Activated CD4-positive, alpha-beta T cell treated with anti-CD3 and anti-CD28 coated beads for 36 hours (primary cell): ENCODE measurements at regions not wholly inside any gene's neighbourhood (a gene's known extent, or its start where the extent isn't known, plus 50 kb on each side); places are given as distances from the start of the nearest gene placed in this dataset.

Experiments used
- ATAC-seq: fragments of 200-7000 bp; cut with Tn5 transposase; one replicate; pipeline ENCODE4 v1.10.0; 2021; ENCODE audit warnings: mild to moderate bottlenecking, moderate library complexity
- CTCF ChIA-PET: fragments of 350-600 bp; sonication (Branson Sonifier 250); formaldehyde crosslinking; loops from one replicate; lab custom pipeline; 2021; ENCODE audit warnings: antibody characterized with exemption; lab: Charles Lee
- POLR2A ChIA-PET: fragments of 350-600 bp; sonication (Branson Sonifier 250); formaldehyde crosslinking; loops from one replicate; lab custom pipeline; 2021; ENCODE audit warnings: antibody characterized with exemption, inconsistent platforms; lab: Charles Lee
- DNase-seq: peaks from one replicate; pipeline ENCODE4 v3.0.0-alpha.2; 2020
- H3K27ac Mint-ChIP-seq: one replicate; pipeline ENCODE4 v1.8.0; 2021; ENCODE audit warnings: mixed read lengths
- H3K27me3 Mint-ChIP-seq: one replicate; pipeline ENCODE4 v1.8.0; 2021; ENCODE audit warnings: mixed read lengths
- H3K36me3 Mint-ChIP-seq: one replicate; pipeline ENCODE4 v1.8.0; 2021; ENCODE audit warnings: low read depth, mixed read lengths
- H3K4me1 Mint-ChIP-seq: one replicate; pipeline ENCODE4 v1.8.0; 2021; ENCODE audit warnings: mixed read lengths
- H3K4me3 Mint-ChIP-seq: one replicate; pipeline ENCODE4 v1.8.0; 2021; ENCODE audit warnings: mild to moderate bottlenecking, moderate library complexity, mixed read lengths
- H3K9me3 Mint-ChIP-seq: one replicate; pipeline ENCODE4 v1.8.0; 2021; ENCODE audit warnings: low read depth, mixed read lengths
- intact Hi-C, 2 experiments: fragments of 100-400 bp; cut with DNase I in 1 of 2; cut with micrococcal nuclease in 1 of 2; formaldehyde crosslinking; loops; one replicate each; pipeline versions ENCODE4 v1.14.2 to v1.15.1; 2022 to 2024; cut with DNase I, micrococcal nuclease

GRCh38 chr13:58119804-58120203 lies 488.3 kb downstream of the PCDH17 start:
- no peaks in the 10 kb centered on the region for H3K36me3 Mint-ChIP-seq
- no peak overlapping the region for H3K27ac Mint-ChIP-seq
- no peaks in the 10 kb centered on the region for H3K4me1 Mint-ChIP-seq
- H3K27me3 Mint-ChIP-seq: no peaks in the 10 kb centered on the region
- intact Hi-C loops: no loop called here
- CTCF ChIA-PET: no interaction called here
- peaks cover 5% of the 10 kb centered on the region for H3K9me3 Mint-ChIP-seq
- POLR2A ChIA-PET: no interaction called here
- ATAC-seq (no peak), DNase-seq (no peak)
- H3K4me3 Mint-ChIP-seq: no peak overlapping the region

- DNase-seq (no peak), ATAC-seq (no peak)
- H3K27ac Mint-ChIP-seq: no peak overlapping the region
- ChIA-PET CTCF (no interaction called here), POLR2A (no interaction called here)
- H3K36me3 Mint-ChIP-seq: no peaks in the 10 kb centered on the region
- H3K4me1 Mint-ChIP-seq: no peaks in the 10 kb centered on the region
- no peak overlapping the region for H3K4me3 Mint-ChIP-seq
- peaks cover 10% of the 10 kb centered on the region for H3K9me3 Mint-ChIP-seq
- H3K27me3 Mint-ChIP-seq: no peaks in the 10 kb centered on the region
- intact Hi-C loops: no loop called here
Measured at GRCh38 chr13:58126496-58126895, 495.0 kb downstream of the PCDH17 start.

- ATAC-seq: no peak
- CTCF ChIA-PET: no interaction called here
- H3K27ac Mint-ChIP-seq: no peak overlapping the region
- H3K27me3 Mint-ChIP-seq: no peaks in the 10 kb centered on the region
- H3K9me3 Mint-ChIP-seq: peaks cover 17% of the 10 kb centered on the region
- no peaks in the 10 kb centered on the region for H3K36me3 Mint-ChIP-seq
- no peak for DNase-seq
- intact Hi-C loops: no loop called here
- POLR2A ChIA-PET: no interaction called here
- H3K4me3 Mint-ChIP-seq: no peak overlapping the region
- H3K4me1 Mint-ChIP-seq: no peaks in the 10 kb centered on the region
Measured at GRCh38 chr13:58134012-58134411, 502.5 kb downstream of the PCDH17 start.

- Mint-ChIP-seq H3K4me3 (no peak overlapping the region), H3K36me3 (no peaks in the 10 kb centered on the region), H3K9me3 (peaks cover 17% of the 10 kb centered on the region), H3K27me3 (no peaks in the 10 kb centered on the region), H3K4me1 (no peaks in the 10 kb centered on the region), H3K27ac (no peak overlapping the region)
- ATAC-seq: no peak
- intact Hi-C loops: no loop called here
- DNase-seq: no peak
- ChIA-PET CTCF (no interaction called here), POLR2A (no interaction called here)
Measured at GRCh38 chr13:58134525-58134924, 503.0 kb downstream of the PCDH17 start.

DNA sequence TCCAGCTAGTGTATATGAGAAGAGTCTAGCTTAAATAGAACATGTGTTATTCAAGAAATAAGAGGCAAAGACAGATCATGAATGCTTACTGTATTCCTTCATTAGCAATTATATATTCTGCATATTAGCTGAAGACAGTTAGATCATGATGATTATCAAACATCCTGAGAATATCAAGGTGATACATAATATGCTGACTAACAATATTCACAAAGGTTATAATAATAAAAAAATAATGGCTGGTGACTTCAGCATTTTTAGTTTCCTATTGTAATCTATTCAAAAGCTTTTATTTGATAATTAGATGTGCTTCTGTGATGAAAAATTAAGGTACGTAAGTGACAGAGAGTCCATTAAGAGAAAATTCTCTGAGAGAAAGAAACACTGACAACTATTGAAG lies 511.4 kb downstream of the PCDH17 start:
- POLR2A ChIA-PET: no interaction called here
- no peaks in the 10 kb centered on the region for H3K27me3 Mint-ChIP-seq

GRCh38 chr13:58144616-58145015 lies 513.1 kb downstream of the PCDH17 start:
- H3K27me3 Mint-ChIP-seq: no peaks in the 10 kb centered on the region
- intact Hi-C loops: no loop called here
- H3K27ac Mint-ChIP-seq: no peak overlapping the region
- ChIA-PET CTCF (no interaction called here), POLR2A (no interaction called here)
- DNase-seq (no peak), ATAC-seq (no peak)
- peaks cover 12% of the 10 kb centered on the region for H3K9me3 Mint-ChIP-seq
- H3K36me3 Mint-ChIP-seq: no peaks in the 10 kb centered on the region
- H3K4me1 Mint-ChIP-seq: no peaks in the 10 kb centered on the region
- no peak overlapping the region for H3K4me3 Mint-ChIP-seq

More for the DNA sequence above, 511.4 kb downstream of the PCDH17 start:
- Mint-ChIP-seq H3K4me1 (no peaks in the 10 kb centered on the region), H3K9me3 (peaks cover 14% of the 10 kb centered on the region), H3K36me3 (no peaks in the 10 kb centered on the region), H3K27ac (no peak overlapping the region), H3K4me3 (no peak overlapping the region)
- intact Hi-C loops: no loop called here
- CTCF ChIA-PET: no interaction called here
- DNase-seq (no peak), ATAC-seq (no peak)

- H3K27ac Mint-ChIP-seq: no peak overlapping the region
- POLR2A ChIA-PET: interaction anchor here (0.7 kb wide), 1 partner anchor 1097 kb away, joined by 5 read pairs; no protein-coding TSS in a partner anchor
- H3K4me1 Mint-ChIP-seq: no peaks in the 10 kb centered on the region
- DNase-seq (no peak), ATAC-seq (no peak)
- no peak overlapping the region for H3K4me3 Mint-ChIP-seq
- CTCF ChIA-PET: interaction anchor here (0.6 kb wide), 1 partner anchor 342 kb away, joined by 3 read pairs; no protein-coding TSS in a partner anchor
- no peaks in the 10 kb centered on the region for H3K9me3 Mint-ChIP-seq
- no peaks in the 10 kb centered on the region for H3K36me3 Mint-ChIP-seq
- intact Hi-C loops: no loop called here
- H3K27me3 Mint-ChIP-seq: no peaks in the 10 kb centered on the region
Measured at GRCh38 chr13:58151452-58151851, 519.9 kb downstream of the PCDH17 start.

- no peak for ATAC-seq
- ChIA-PET POLR2A (interaction anchor here (0.7 kb wide), 1 partner anchor 564 kb away, joined by 8 read pairs; no protein-coding TSS in a partner anchor), CTCF (no interaction called here)
- Mint-ChIP-seq H3K4me1 (no peaks in the 10 kb centered on the region), H3K27ac (no peak overlapping the region), H3K9me3 (peaks cover 6% of the 10 kb centered on the region), H3K36me3 (no peaks in the 10 kb centered on the region), H3K4me3 (no peak overlapping the region), H3K27me3 (no peaks in the 10 kb centered on the region)
- no peak for DNase-seq
- intact Hi-C loops: no loop called here
Measured at GRCh38 chr13:58160980-58161379, 529.4 kb downstream of the PCDH17 start.

DNA sequence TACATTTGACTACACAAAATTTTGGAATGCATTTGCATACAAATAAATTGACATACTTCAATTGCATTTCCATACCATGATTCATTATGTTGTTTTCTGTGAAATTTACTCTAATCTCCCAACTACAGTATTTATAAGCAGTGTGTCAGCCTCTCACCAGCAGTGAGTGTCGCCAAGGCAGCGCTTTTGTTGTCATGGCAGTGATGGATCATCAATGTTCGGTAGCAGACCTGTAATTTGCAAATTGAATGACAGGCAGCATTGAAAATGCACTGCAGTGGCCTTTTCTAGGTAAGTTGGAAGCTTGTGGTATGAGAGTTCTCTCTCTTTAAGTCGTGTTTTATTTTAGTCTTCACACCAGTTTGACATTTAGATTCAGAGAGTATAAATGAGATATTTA lies 534.1 kb downstream of the PCDH17 start:
- CTCF ChIA-PET: no interaction called here
- ATAC-seq: no peak
- POLR2A ChIA-PET: no interaction called here
- H3K36me3 Mint-ChIP-seq: no peaks in the 10 kb centered on the region
- intact Hi-C loops: no loop called here
- DNase-seq: no peak
- no peaks in the 10 kb centered on the region for H3K4me1 Mint-ChIP-seq
- H3K4me3 Mint-ChIP-seq: no peak overlapping the region
- no peak overlapping the region for H3K27ac Mint-ChIP-seq
- H3K27me3 Mint-ChIP-seq: no peaks in the 10 kb centered on the region
- peaks cover 7% of the 10 kb centered on the region for H3K9me3 Mint-ChIP-seq

DNA sequence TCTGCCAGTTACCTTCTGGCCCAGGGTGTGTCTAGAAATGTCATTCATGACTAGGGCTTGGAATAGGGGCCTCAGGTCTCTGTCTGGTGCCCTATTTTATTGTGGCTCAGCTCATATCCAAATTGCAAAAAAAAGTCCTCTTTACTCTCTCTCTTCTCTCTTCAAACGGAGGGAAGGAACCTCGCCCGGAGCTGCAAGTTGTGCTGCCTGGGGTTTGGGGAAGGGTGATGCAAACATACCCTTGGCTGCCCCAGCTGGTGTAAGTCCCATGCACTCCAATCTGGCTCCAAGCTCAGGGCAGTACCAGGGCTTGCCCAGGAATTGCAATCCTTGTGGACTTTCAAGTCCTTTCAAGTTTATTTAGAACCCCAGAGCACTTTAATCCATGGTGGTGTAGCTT lies 549.6 kb downstream of the PCDH17 start:
- ChIA-PET POLR2A (no interaction called here), CTCF (interaction anchor here (0.7 to 0.8 kb wide), 2 partner anchors 44 to 367 kb away, joined by 3 to 4 read pairs; no protein-coding TSS in a partner anchor)
- no peak overlapping the region for H3K4me3 Mint-ChIP-seq
- H3K4me1 Mint-ChIP-seq: no peaks in the 10 kb centered on the region
- no peak for DNase-seq
- H3K27me3 Mint-ChIP-seq: no peaks in the 10 kb centered on the region
- H3K27ac Mint-ChIP-seq: no peak overlapping the region
- no peaks in the 10 kb centered on the region for H3K36me3 Mint-ChIP-seq
- intact Hi-C loops: no loop called here
- H3K9me3 Mint-ChIP-seq: peaks cover 10% of the 10 kb centered on the region
- no peak for ATAC-seq

DNA sequence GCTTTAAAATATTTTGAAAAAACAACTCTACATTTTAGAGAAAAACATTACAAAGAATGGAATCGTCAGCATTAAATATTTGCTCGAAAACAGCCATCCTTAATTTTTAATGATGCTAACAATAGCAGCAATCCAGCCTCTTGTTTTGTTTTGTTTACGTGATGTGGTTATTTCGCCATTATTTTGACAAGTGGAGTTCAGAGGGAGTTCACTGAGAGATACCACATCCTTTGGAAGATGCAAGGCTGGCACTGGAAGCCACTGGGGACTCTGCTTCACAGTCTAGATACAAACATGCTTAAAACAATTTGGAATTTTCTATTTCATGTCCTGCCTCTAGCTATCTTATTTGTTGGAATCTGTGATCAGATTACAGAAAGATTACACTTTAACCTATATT lies 556.3 kb downstream of the PCDH17 start:
- ChIA-PET POLR2A (no interaction called here), CTCF (no interaction called here)
- Mint-ChIP-seq H3K9me3 (peaks cover 9% of the 10 kb centered on the region), H3K27me3 (no peaks in the 10 kb centered on the region), H3K36me3 (no peaks in the 10 kb centered on the region), H3K4me1 (no peaks in the 10 kb centered on the region), H3K27ac (no peak overlapping the region), H3K4me3 (no peak overlapping the region)
- ATAC-seq (no peak), DNase-seq (no peak)
- intact Hi-C loops: no loop called here

- H3K27me3 Mint-ChIP-seq: no peaks in the 10 kb centered on the region
- H3K36me3 Mint-ChIP-seq: no peaks in the 10 kb centered on the region
- POLR2A ChIA-PET: no interaction called here
- H3K27ac Mint-ChIP-seq: no peak overlapping the region
- peaks cover 8% of the 10 kb centered on the region for H3K9me3 Mint-ChIP-seq
- no peaks in the 10 kb centered on the region for H3K4me1 Mint-ChIP-seq
- intact Hi-C loops: no loop called here
- H3K4me3 Mint-ChIP-seq: no peak overlapping the region
- CTCF ChIA-PET: no interaction called here
- ATAC-seq: no peak
- DNase-seq: no peak
Measured at GRCh38 chr13:58190577-58190976, 559.0 kb downstream of the PCDH17 start.

DNA sequence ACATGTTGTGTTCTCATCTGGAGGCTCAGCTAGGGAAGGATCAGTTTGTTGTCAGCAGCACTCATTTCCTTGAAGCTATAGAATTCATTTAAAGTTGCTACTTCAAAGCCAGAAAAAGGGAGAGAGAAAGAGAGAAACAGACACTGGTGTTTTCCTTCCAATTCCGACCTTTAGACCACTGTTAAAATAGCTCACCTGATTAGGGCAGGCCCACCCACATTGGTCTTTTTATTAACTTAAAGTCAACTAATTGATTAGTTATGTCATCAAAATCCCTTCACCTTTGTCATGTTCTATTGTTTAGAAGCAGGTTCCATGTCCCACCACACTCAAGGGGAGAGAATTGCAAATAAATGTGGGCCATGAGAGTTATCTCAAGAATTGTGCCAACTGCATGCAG lies 560.2 kb downstream of the PCDH17 start:
- ChIA-PET POLR2A (no interaction called here), CTCF (no interaction called here)
- Mint-ChIP-seq H3K9me3 (peaks cover 7% of the 10 kb centered on the region), H3K4me3 (no peak overlapping the region), H3K36me3 (no peaks in the 10 kb centered on the region), H3K27ac (no peak overlapping the region), H3K4me1 (no peaks in the 10 kb centered on the region), H3K27me3 (no peaks in the 10 kb centered on the region)
- ATAC-seq (no peak), DNase-seq (no peak)
- intact Hi-C loops: no loop called here
